Endothelial cell of umbilical vein (primary cell): ENCODE measurements at regions not wholly inside any gene's neighbourhood (a gene's known extent, or its start where the extent isn't known, plus 50 kb on each side); places are given as distances from the start of the nearest gene placed in this dataset.

Source experiments
- BruUV-seq: library from RNA; stranded (reverse); fragments of 400-500 nt; replicated peaks from 2 replicates; lab custom pipeline; 2021; lab: Mats Ljungman, UMichigan
- CTCF ChIA-PET: fragments of 300-600, 350-600 bp; sonication (Branson Sonifier 250); formaldehyde crosslinking; loops from one replicate; lab custom pipeline; 2021; ENCODE audit warnings: antibody characterized with exemption, inconsistent platforms; lab: Charles Lee
- POLR2A ChIA-PET: fragments of 300-600, 350-600 bp; sonication (Branson Sonifier 250); formaldehyde crosslinking; loops from one replicate; lab custom pipeline; 2021; ENCODE audit warnings: antibody characterized with exemption, inconsistent platforms; lab: Charles Lee
- DNase-seq: peaks from one replicate; pipeline ENCODE4 v3.0.0-alpha.2; 2011; ENCODE audit warnings: low read depth, low spot score
- FAIRE-seq: peaks from 2 replicates; lab custom pipeline; 2011; peaks lifted over from hg19 to GRCh38; lab: Jason Lieb, UNC
- H2AFZ ChIP-seq: 2 replicates; pipeline ENCODE4 v1.6.0; 2012; ENCODE audit warnings: low read depth, low read length, control low read depth, inconsistent platforms
- H3K27ac ChIP-seq: 2 replicates; pipeline ENCODE4 v1.5.1; 2011; ENCODE audit warnings: low read depth, mild to moderate bottlenecking, control low read depth, low read length, moderate library complexity; ENCODE audit not compliant: insufficient read depth
- H3K27me3 ChIP-seq, 2 experiments: 2 replicates each; pipeline versions ENCODE4 v1.6.0 to v1.6.1; 2011; ENCODE audit warnings: low read length in 2 of 2, mixed read lengths in 1 of 2; ENCODE audit not compliant: control insufficient read depth in 2 of 2, insufficient read depth in 2 of 2
- H3K36me3 ChIP-seq, 2 experiments: 2 replicates in 1 of 2; 3 replicates in 1 of 2; pipeline ENCODE4 v1.5.1; 2011; ENCODE audit warnings: low read length in 2 of 2, mild to moderate bottlenecking in 1 of 2, moderate library complexity in 1 of 2; ENCODE audit not compliant: control insufficient read depth in 2 of 2, insufficient read depth in 2 of 2; ENCODE audit errors: extremely low read depth in 1 of 2
- H3K4me1 ChIP-seq: 3 replicates; pipeline ENCODE4 v1.5.1; 2011; ENCODE audit warnings: mild to moderate bottlenecking, low read length; ENCODE audit not compliant: control insufficient read depth, insufficient read depth; ENCODE audit errors: extremely low read depth
- H3K4me2 ChIP-seq: 2 replicates; pipeline ENCODE4 v1.6.1; 2011; ENCODE audit warnings: low read length, control low read depth, mixed read lengths; ENCODE audit not compliant: insufficient read depth
- H3K4me3 ChIP-seq, 3 experiments: fragments of 200-600 bp in 1 of 3; sonication (generic), shearing (Covaris generic) in 1 of 3; replicated peaks in 1 of 3; 2 replicates each; pipeline ENCODE4 v1.5.1; 2011 to 2016; ENCODE audit warnings: control low read depth in 3 of 3, low read length in 3 of 3, mild to moderate bottlenecking in 2 of 3, inconsistent platforms in 1 of 3, low read depth in 1 of 3, moderate library complexity in 1 of 3; ENCODE audit not compliant: insufficient read depth in 1 of 3
- H3K79me2 ChIP-seq: 2 replicates; pipeline ENCODE4 v1.6.0; 2012; ENCODE audit warnings: low read length, inconsistent platforms; ENCODE audit not compliant: control insufficient read depth, insufficient read depth
- H3K9ac ChIP-seq: replicated peaks from 2 replicates; pipeline ENCODE3; 2011; ENCODE audit warnings: low read length, control low read depth; ENCODE audit not compliant: insufficient read depth; ENCODE audit errors: extremely low read depth
- H3K9me1 ChIP-seq: replicated peaks from 3 replicates; pipeline ENCODE4 v1.6.0; 2011; ENCODE audit warnings: mild to moderate bottlenecking, low read length; ENCODE audit not compliant: control insufficient read depth, insufficient read depth; ENCODE audit errors: extremely low read depth
- H3K9me3 ChIP-seq: replicated peaks from 2 replicates; pipeline ENCODE4 v1.5.1; 2012; ENCODE audit warnings: low read length, inconsistent platforms; ENCODE audit not compliant: control insufficient read depth, insufficient read depth
- H4K20me1 ChIP-seq: replicated peaks from 2 replicates; pipeline ENCODE3; 2011; ENCODE audit warnings: mild to moderate bottlenecking, low read length; ENCODE audit not compliant: control insufficient read depth, insufficient read depth; ENCODE audit errors: extremely low read depth
- EZH2 ChIP-seq: IDR thresholded peaks from 2 replicates; pipeline ENCODE4 v1.6.1; 2012; ENCODE audit warnings: borderline replicate concordance, low read depth, mild to moderate bottlenecking, moderate library complexity, low read length, inconsistent platforms; ENCODE audit not compliant: severe bottlenecking
- FOS ChIP-seq: IDR thresholded peaks from 2 replicates; pipeline ENCODE4 v1.6.1; 2011; ENCODE audit warnings: mild to moderate bottlenecking, low read length, moderate library complexity, borderline replicate concordance; ENCODE audit not compliant: insufficient read depth
- GATA2 ChIP-seq: IDR thresholded peaks from 2 replicates; pipeline ENCODE4 v1.7.0; 2011; ENCODE audit warnings: low read depth, mild to moderate bottlenecking, moderate library complexity, mixed read lengths, low read length; ENCODE audit not compliant: insufficient read length, insufficient read depth
- JUN ChIP-seq: IDR thresholded peaks from 2 replicates; pipeline ENCODE4 v1.6.1; 2011; ENCODE audit warnings: borderline replicate concordance, low read depth; ENCODE audit not compliant: insufficient read length, insufficient read depth
- MYC ChIP-seq: IDR thresholded peaks from one replicate; pipeline ENCODE4 v1.6.1; 2011; ENCODE audit warnings: mild to moderate bottlenecking, low read depth, low read length
- POLR2A ChIP-seq: IDR thresholded peaks from 2 replicates; pipeline ENCODE4 v1.6.1; 2012; ENCODE audit warnings: low read depth, mild to moderate bottlenecking, control low read depth, low read length
- POLR2AphosphoS5 ChIP-seq: IDR thresholded peaks from 2 replicates; pipeline ENCODE4 v1.6.1; 2012; ENCODE audit warnings: low read depth, mild to moderate bottlenecking, control low read depth, low read length, moderate library complexity; ENCODE audit not compliant: insufficient read depth
- dilution Hi-C: fragments of 300-500 bp; cut with MboI; formaldehyde crosslinking; loops from one replicate; pipeline ENCODE4 v1.15.0; 2019; ENCODE audit warnings: low sequenced_read_pairs; ENCODE audit not compliant: extremely low pct_ligation_motif_present
- intact Hi-C: fragments of 100-400 bp; cut with micrococcal nuclease; formaldehyde crosslinking; loops from one replicate; pipeline ENCODE4 v1.10.0; 2022
- TF ChIP-seq, protein P1 (sequence below): IDR thresholded peaks from 2 replicates; pipeline ENCODE4 v1.6.1; 2011; ENCODE audit not compliant: insufficient read depth, insufficient read length
- TF ChIP-seq, protein P2 (sequence below), 2 donors: IDR thresholded peaks; 1 replicate in 1 of 2; 2 replicates in 1 of 2; pipeline ENCODE4 v1.5.1; 2011; ENCODE audit warnings: low read length in 2 of 2, mild to moderate bottlenecking in 2 of 2, moderate library complexity in 2 of 2, control low read depth in 1 of 2, inconsistent platforms in 1 of 2, low read depth in 1 of 2; ENCODE audit not compliant: insufficient read depth in 1 of 2; ENCODE audit errors: extremely low read depth in 1 of 2

DNA sequence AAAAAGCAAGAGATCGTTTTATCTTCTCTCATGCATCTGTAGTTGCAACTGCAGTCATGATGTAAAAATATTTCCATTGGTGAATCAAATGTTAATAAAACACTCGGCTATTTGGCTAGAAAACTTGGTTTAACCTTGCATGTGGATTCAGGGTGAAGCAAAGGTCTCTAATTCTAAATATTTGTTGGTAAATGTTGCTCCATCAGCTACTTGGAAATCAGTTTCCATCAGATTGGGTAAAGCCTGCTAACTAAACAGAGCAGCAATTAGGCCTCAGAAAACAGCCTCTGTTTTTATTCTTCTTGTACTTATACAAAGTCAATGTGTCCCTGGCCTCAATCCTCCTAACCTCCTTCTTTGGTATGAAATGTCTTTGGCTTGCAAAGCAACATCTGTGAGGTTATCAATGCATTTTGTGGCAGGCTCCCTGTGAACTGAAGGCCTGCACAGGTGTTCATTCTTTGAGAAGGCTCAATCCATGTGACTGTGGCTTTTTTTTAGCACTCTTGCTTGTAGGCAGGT is 312.3 kb downstream of the WDR72 start:
- dilution Hi-C loops: no loop called here
- BruUV-seq: no TSS peak
- no peak overlapping the region for H3K27ac ChIP-seq

More for the DNA sequence above, 312.3 kb downstream of the WDR72 start:
- ChIA-PET POLR2A (no interaction called here), CTCF (no interaction called here)
- TF ChIP-seq MYC (no peak), EZH2 (no peak), FOS (no peak), GATA2 (no peak), POLR2A (no peak), POLR2AphosphoS5 (no peak), JUN (no peak)
- TF ChIP-seq, protein P1, sequence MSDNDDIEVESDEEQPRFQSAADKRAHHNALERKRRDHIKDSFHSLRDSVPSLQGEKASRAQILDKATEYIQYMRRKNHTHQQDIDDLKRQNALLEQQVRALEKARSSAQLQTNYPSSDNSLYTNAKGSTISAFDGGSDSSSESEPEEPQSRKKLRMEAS: no peak
- TF ChIP-seq, protein P2, sequence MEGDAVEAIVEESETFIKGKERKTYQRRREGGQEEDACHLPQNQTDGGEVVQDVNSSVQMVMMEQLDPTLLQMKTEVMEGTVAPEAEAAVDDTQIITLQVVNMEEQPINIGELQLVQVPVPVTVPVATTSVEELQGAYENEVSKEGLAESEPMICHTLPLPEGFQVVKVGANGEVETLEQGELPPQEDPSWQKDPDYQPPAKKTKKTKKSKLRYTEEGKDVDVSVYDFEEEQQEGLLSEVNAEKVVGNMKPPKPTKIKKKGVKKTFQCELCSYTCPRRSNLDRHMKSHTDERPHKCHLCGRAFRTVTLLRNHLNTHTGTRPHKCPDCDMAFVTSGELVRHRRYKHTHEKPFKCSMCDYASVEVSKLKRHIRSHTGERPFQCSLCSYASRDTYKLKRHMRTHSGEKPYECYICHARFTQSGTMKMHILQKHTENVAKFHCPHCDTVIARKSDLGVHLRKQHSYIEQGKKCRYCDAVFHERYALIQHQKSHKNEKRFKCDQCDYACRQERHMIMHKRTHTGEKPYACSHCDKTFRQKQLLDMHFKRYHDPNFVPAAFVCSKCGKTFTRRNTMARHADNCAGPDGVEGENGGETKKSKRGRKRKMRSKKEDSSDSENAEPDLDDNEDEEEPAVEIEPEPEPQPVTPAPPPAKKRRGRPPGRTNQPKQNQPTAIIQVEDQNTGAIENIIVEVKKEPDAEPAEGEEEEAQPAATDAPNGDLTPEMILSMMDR (IDR thresholded peaks at IDR 0.05; ENCODE audit: extremely low read depth in 1 of 2, insufficient read depth in 1 of 2, low read depth in 1 of 2, low read length in 2 of 2): no peak
- DNase-seq (no peak), FAIRE-seq (no peak)
- Histone ChIP-seq H3K79me2 (no peaks in the 10 kb centered on the region), H3K4me3 (no peak overlapping the region), H3K9ac (no peak overlapping the region), H2AFZ (no peak overlapping the region), H3K9me1 (no peaks in the 10 kb centered on the region), H4K20me1 (no peaks in the 10 kb centered on the region), H3K4me2 (no peak overlapping the region), H3K27me3 (no peaks in the 10 kb centered on the region), H3K4me1 (no peaks in the 10 kb centered on the region), H3K36me3 (no peaks in the 10 kb centered on the region), H3K9me3 (no peaks in the 10 kb centered on the region)
- intact Hi-C loops: no loop called here
